HepG2 (cell line): ENCODE measurements at regions not wholly inside any gene's neighbourhood (a gene's known extent, or its start where the extent isn't known, plus 50 kb on each side); places are given as distances from the start of the nearest gene placed in this dataset.

Experiments used
- BCL6 ChIP-seq: IDR thresholded peaks from 2 replicates; pipeline ENCODE4 v1.6.1; 2016; ENCODE audit warnings: missing genetic modification reagents, missing compliant biosample characterization
- CBFB ChIP-seq: sonication (generic); formaldehyde crosslinking; IDR thresholded peaks from 2 replicates; pipeline ENCODE4 v1.4.0; 2020; ENCODE audit warnings: missing genetic modification reagents
- GATAD2A ChIP-seq: IDR thresholded peaks from 2 replicates; pipeline ENCODE4 v1.6.1; 2016
- GLMP ChIP-seq: sonication (generic); formaldehyde crosslinking; IDR thresholded peaks from 2 replicates; pipeline ENCODE4 v1.9.0; 2021; ENCODE audit warnings: missing genetic modification reagents, mild to moderate bottlenecking, borderline replicate concordance
- IKZF1 ChIP-seq: fragments of 450-650 bp; IDR thresholded peaks from 2 replicates; pipeline ENCODE4 v1.7.1; 2016
- MIXL1 ChIP-seq: IDR thresholded peaks from 2 replicates; pipeline ENCODE4 v1.6.1; 2016
- SOX13 ChIP-seq, 3 experiments: fragments of 450-650 bp in 1 of 3; sonication (generic) in 1 of 3; formaldehyde crosslinking in 1 of 3; IDR thresholded peaks in 2 of 3; conservative IDR thresholded peaks in 1 of 3; 2 replicates each; pipeline versions ENCODE4 v1.5.0 to v1.6.1; 2016 to 2020; ENCODE audit warnings: antibody characterized with exemption in 1 of 3, mild to moderate bottlenecking in 1 of 3, missing compliant biosample characterization in 1 of 3, missing genetic modification reagents in 1 of 3, moderate library complexity in 1 of 3
- SOX6 ChIP-seq, 2 experiments: fragments of 450-650 bp in 1 of 2; sonication (generic) in 1 of 2; formaldehyde crosslinking in 1 of 2; IDR thresholded peaks; 2 replicates each; pipeline versions ENCODE4 v1.4.0 to v1.6.1; 2017 to 2020; ENCODE audit warnings: antibody characterized with exemption in 1 of 2, mild to moderate bottlenecking in 1 of 2, missing genetic modification reagents in 1 of 2
- TAF15 ChIP-seq: fragments of 200-400 bp; formaldehyde crosslinking; IDR thresholded peaks from one replicate; pipeline ENCODE4 v1.6.1; 2018; ENCODE audit warnings: mild to moderate bottlenecking, low read depth, low read length; ENCODE audit not compliant: poor library complexity, severe bottlenecking
- TCF7 ChIP-seq: sonication (generic); IDR thresholded peaks from 2 replicates; pipeline ENCODE4 v1.6.1; 2016; ENCODE audit warnings: antibody characterized with exemption, low read depth
- TFAP4 ChIP-seq: sonication (generic); IDR thresholded peaks from 2 replicates; pipeline ENCODE4 v1.6.1; 2016; ENCODE audit warnings: low read depth, borderline replicate concordance
- TFE3 ChIP-seq: IDR thresholded peaks from 2 replicates; pipeline ENCODE4 v1.6.1; 2016
- ZFP37 ChIP-seq: sonication (generic); formaldehyde crosslinking; IDR thresholded peaks from 2 replicates; pipeline ENCODE4 v1.4.0; 2020; ENCODE audit warnings: missing genetic modification reagents, borderline replicate concordance
- ZNF616 ChIP-seq: sonication (generic); formaldehyde crosslinking; IDR thresholded peaks from 2 replicates; pipeline ENCODE4 v1.5.0; 2020; ENCODE audit warnings: low read depth, mild to moderate bottlenecking, missing genetic modification reagents
- ZNF75D ChIP-seq: sonication (generic); formaldehyde crosslinking; IDR thresholded peaks from 2 replicates; pipeline ENCODE4 v1.8.1; 2023; ENCODE audit warnings: missing genetic modification reagents, mild to moderate bottlenecking, borderline replicate concordance
- TF ChIP-seq, protein P1 (sequence below): sonication (generic); formaldehyde crosslinking; IDR thresholded peaks from 2 replicates; pipeline ENCODE4 v1.5.1; 2020; ENCODE audit warnings: missing genetic modification reagents, mild to moderate bottlenecking, borderline replicate concordance
- TF ChIP-seq, protein P2 (sequence below): sonication (generic); formaldehyde crosslinking; IDR thresholded peaks from 2 replicates; pipeline ENCODE4 v1.9.0; 2021; ENCODE audit warnings: missing genetic modification reagents, borderline replicate concordance
- TF ChIP-seq, protein P3 (sequence below): sonication (generic); formaldehyde crosslinking; IDR thresholded peaks from 2 replicates; pipeline ENCODE4 v1.5.1; 2020; ENCODE audit warnings: missing genetic modification reagents, mild to moderate bottlenecking, borderline replicate concordance

- peak; percentile 52; the same call in 1 of the 2 replicates for TF ChIP-seq TFAP4
- TF ChIP-seq CBFB (CRISPR knock-in tag), result no peak
- TF ChIP-seq TCF7, result peak; percentile 58
- no peak for TF ChIP-seq ZNF616 (CRISPR knock-in tag)
- TF ChIP-seq, protein P1, sequence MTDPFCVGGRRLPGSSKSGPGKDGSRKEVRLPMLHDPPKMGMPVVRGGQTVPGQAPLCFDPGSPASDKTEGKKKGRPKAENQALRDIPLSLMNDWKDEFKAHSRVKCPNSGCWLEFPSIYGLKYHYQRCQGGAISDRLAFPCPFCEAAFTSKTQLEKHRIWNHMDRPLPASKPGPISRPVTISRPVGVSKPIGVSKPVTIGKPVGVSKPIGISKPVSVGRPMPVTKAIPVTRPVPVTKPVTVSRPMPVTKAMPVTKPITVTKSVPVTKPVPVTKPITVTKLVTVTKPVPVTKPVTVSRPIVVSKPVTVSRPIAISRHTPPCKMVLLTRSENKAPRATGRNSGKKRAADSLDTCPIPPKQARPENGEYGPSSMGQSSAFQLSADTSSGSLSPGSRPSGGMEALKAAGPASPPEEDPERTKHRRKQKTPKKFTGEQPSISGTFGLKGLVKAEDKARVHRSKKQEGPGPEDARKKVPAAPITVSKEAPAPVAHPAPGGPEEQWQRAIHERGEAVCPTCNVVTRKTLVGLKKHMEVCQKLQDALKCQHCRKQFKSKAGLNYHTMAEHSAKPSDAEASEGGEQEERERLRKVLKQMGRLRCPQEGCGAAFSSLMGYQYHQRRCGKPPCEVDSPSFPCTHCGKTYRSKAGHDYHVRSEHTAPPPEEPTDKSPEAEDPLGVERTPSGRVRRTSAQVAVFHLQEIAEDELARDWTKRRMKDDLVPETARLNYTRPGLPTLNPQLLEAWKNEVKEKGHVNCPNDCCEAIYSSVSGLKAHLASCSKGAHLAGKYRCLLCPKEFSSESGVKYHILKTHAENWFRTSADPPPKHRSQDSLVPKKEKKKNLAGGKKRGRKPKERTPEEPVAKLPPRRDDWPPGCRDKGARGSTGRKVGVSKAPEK (CRISPR knock-in tag), result no peak
- TF ChIP-seq SOX13 (IDR thresholded peaks at IDR 0.05), result no peak
- peak in 1 of 2 experiments; percentile 46; a peak in 1 of 4 replicates for TF ChIP-seq SOX13 (CRISPR knock-in tag; conservative IDR thresholded peaks at IDR 0.05 in 1 of 2, IDR thresholded peaks at IDR 0.05 in 1 of 2)
- TF ChIP-seq, protein P2, sequence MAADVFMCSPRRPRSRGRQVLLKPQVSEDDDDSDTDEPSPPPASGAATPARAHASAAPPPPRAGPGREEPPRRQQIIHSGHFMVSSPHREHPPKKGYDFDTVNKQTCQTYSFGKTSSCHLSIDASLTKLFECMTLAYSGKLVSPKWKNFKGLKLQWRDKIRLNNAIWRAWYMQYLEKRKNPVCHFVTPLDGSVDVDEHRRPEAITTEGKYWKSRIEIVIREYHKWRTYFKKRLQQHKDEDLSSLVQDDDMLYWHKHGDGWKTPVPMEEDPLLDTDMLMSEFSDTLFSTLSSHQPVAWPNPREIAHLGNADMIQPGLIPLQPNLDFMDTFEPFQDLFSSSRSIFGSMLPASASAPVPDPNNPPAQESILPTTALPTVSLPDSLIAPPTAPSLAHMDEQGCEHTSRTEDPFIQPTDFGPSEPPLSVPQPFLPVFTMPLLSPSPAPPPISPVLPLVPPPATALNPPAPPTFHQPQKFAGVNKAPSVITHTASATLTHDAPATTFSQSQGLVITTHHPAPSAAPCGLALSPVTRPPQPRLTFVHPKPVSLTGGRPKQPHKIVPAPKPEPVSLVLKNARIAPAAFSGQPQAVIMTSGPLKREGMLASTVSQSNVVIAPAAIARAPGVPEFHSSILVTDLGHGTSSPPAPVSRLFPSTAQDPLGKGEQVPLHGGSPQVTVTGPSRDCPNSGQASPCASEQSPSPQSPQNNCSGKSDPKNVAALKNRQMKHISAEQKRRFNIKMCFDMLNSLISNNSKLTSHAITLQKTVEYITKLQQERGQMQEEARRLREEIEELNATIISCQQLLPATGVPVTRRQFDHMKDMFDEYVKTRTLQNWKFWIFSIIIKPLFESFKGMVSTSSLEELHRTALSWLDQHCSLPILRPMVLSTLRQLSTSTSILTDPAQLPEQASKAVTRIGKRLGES, result no peak
- no peak for TF ChIP-seq ZNF75D (CRISPR knock-in tag)
- 0 out of 2 replicates have a peak, but pooled peaks have one; percentile 21 for TF ChIP-seq BCL6 (CRISPR knock-in tag)
- no peak; the same call in 1 of the 2 replicates for TF ChIP-seq MIXL1 (CRISPR knock-in tag)
- TF ChIP-seq TAF15, result no peak
- no peak for TF ChIP-seq IKZF1
- no peak for TF ChIP-seq ZFP37 (CRISPR knock-in tag)
- peak; percentile 24; the same call in 1 of the 2 replicates for TF ChIP-seq GATAD2A (CRISPR knock-in tag)
- no peak for TF ChIP-seq GLMP (CRISPR knock-in tag)
- TF ChIP-seq SOX6 (IDR thresholded peaks at IDR 0.05), result no peak
- TF ChIP-seq SOX6 (CRISPR knock-in tag; IDR thresholded peaks at IDR 0.05), result peak; percentile 19; the same call in 1 of the 2 replicates
- TF ChIP-seq, protein P3, sequence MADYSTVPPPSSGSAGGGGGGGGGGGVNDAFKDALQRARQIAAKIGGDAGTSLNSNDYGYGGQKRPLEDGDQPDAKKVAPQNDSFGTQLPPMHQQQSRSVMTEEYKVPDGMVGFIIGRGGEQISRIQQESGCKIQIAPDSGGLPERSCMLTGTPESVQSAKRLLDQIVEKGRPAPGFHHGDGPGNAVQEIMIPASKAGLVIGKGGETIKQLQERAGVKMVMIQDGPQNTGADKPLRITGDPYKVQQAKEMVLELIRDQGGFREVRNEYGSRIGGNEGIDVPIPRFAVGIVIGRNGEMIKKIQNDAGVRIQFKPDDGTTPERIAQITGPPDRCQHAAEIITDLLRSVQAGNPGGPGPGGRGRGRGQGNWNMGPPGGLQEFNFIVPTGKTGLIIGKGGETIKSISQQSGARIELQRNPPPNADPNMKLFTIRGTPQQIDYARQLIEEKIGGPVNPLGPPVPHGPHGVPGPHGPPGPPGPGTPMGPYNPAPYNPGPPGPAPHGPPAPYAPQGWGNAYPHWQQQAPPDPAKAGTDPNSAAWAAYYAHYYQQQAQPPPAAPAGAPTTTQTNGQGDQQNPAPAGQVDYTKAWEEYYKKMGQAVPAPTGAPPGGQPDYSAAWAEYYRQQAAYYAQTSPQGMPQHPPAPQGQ (CRISPR knock-in tag), result no peak
- TF ChIP-seq TFE3, result 0 out of 2 replicates have a peak, but pooled peaks have one; percentile 13
Observed at GRCh38 chr2:62627667-62628066, 77.8 kb upstream of the EHBP1 start (continued).
